DOHH2 (cell line): ENCODE measurements at regions not wholly inside any gene's neighbourhood (a gene's known extent, or its start where the extent isn't known, plus 50 kb on each side); places are given as distances from the start of the nearest gene placed in this dataset.

Source experiments
- H3F3A ChIP-seq: fragments of 200-600 bp; sonication (generic), shearing (Covaris generic); 2 replicates; pipeline ENCODE4 v1.6.0; 2016; ENCODE audit warnings: antibody characterized with exemption, mild to moderate bottlenecking; ENCODE audit not compliant: control insufficient read depth, insufficient read depth
- H3K27ac ChIP-seq: fragments of 200-600 bp; sonication (generic); 2 replicates; pipeline ENCODE4 v1.5.1; 2014; ENCODE audit warnings: low read depth, mild to moderate bottlenecking, low read length, moderate library complexity
- H3K27me3 ChIP-seq: fragments of 200-600 bp; sonication (generic); 2 replicates; pipeline ENCODE4 v1.6.1; 2014; ENCODE audit warnings: mild to moderate bottlenecking, low read length, mixed read lengths; ENCODE audit not compliant: control insufficient read depth
- H3K36me3 ChIP-seq: fragments of 200-600 bp; sonication (generic); 2 replicates; pipeline ENCODE4 v1.6.1; 2014; ENCODE audit warnings: mild to moderate bottlenecking, low read length, moderate library complexity, mixed read lengths; ENCODE audit not compliant: control insufficient read depth
- H3K4me1 ChIP-seq: fragments of 200-600 bp; sonication (generic); 2 replicates; pipeline ENCODE4 v1.6.1; 2014; ENCODE audit warnings: mild to moderate bottlenecking, low read length, mixed read lengths; ENCODE audit not compliant: control insufficient read depth
- H3K4me2 ChIP-seq: fragments of 200-600 bp; sonication (generic); 2 replicates; pipeline ENCODE4 v1.6.0; 2014; ENCODE audit warnings: mild to moderate bottlenecking, low read length, moderate library complexity
- H3K4me3 ChIP-seq: fragments of 200-600 bp; sonication (generic); 2 replicates; pipeline ENCODE4 v1.5.1; 2014; ENCODE audit warnings: mild to moderate bottlenecking, low read length, mixed read lengths
- H3K79me2 ChIP-seq: fragments of 200-600 bp; sonication (generic); 2 replicates; pipeline ENCODE4 v1.6.1; 2014; ENCODE audit warnings: mild to moderate bottlenecking, low read length, mixed read lengths; ENCODE audit not compliant: control insufficient read depth
- H3K9me2 ChIP-seq: fragments of 200-600 bp; sonication (generic); replicated peaks from 2 replicates; pipeline ENCODE4 v1.6.1; 2014; ENCODE audit warnings: mild to moderate bottlenecking, low read length, mixed read lengths; ENCODE audit not compliant: control insufficient read depth
- H3K9me3 ChIP-seq: fragments of 200-600 bp; sonication (generic); 2 replicates; pipeline ENCODE4 v1.6.1; 2014; ENCODE audit warnings: antibody characterized with exemption, low read length, mixed read lengths; ENCODE audit not compliant: control insufficient read depth, insufficient read depth
- H4K20me1 ChIP-seq: fragments of 200-600 bp; sonication (generic); 2 replicates; pipeline ENCODE4 v1.6.0; 2014; ENCODE audit warnings: low read depth, mild to moderate bottlenecking, antibody characterized with exemption, low read length, moderate library complexity; ENCODE audit not compliant: control insufficient read depth, insufficient read depth
- CTCF ChIP-seq: fragments of 200-600 bp; sonication (generic); IDR thresholded peaks from one replicate; pipeline ENCODE4 v1.5.1; 2014; ENCODE audit warnings: antibody characterized with exemption, mild to moderate bottlenecking, low read depth, low read length; ENCODE audit not compliant: poor library complexity, severe bottlenecking
- EZH2phosphoT487 ChIP-seq: fragments of 200-600 bp; sonication (generic); IDR thresholded peaks from 2 replicates; pipeline ENCODE4 v1.6.1; 2017; ENCODE audit warnings: borderline replicate concordance, mild to moderate bottlenecking, antibody characterized with exemption, low read length, moderate library complexity, mixed read lengths

- H3K27me3 ChIP-seq, result peaks cover 3% of the 10 kb centered on the region; the same call in 1 of the 2 replicates
- H3K9me2 ChIP-seq, result no peaks in the 10 kb centered on the region
- H3K36me3 ChIP-seq, result no peaks in the 10 kb centered on the region
- TF ChIP-seq CTCF, result no peak
- no peaks in the 10 kb centered on the region for H3K79me2 ChIP-seq
- no peak overlapping the region for H3K4me3 ChIP-seq
- H3K27ac ChIP-seq, result no peak overlapping the region
- no peak overlapping the region for H3K4me2 ChIP-seq
- H3F3A ChIP-seq, result no peaks in the 10 kb centered on the region
- H3K9me3 ChIP-seq, result peaks cover 11% of the 10 kb centered on the region; the same call in 1 of the 2 replicates
- H4K20me1 ChIP-seq, result no peaks in the 10 kb centered on the region
- H3K4me1 ChIP-seq, result no peaks in the 10 kb centered on the region
These were observed 155.6 kb upstream of the GOLIM4 start for GRCh38 chr3:168251371-168251770.

- no peaks in the 10 kb centered on the region for H3F3A ChIP-seq
- no peaks in the 10 kb centered on the region for H3K9me2 ChIP-seq
- peaks cover 5% of the 10 kb centered on the region; the same call in 1 of the 2 replicates for H3K9me3 ChIP-seq
- no peaks in the 10 kb centered on the region for H4K20me1 ChIP-seq
- H3K4me3 ChIP-seq, result no peak overlapping the region
- no peaks in the 10 kb centered on the region for H3K79me2 ChIP-seq
- no peak overlapping the region for H3K27ac ChIP-seq
- TF ChIP-seq CTCF, result no peak
- TF ChIP-seq EZH2phosphoT487, result no peak
- H3K36me3 ChIP-seq, result no peaks in the 10 kb centered on the region
- H3K4me1 ChIP-seq, result no peaks in the 10 kb centered on the region
- no peak overlapping the region for H3K4me2 ChIP-seq
- peaks cover 3% of the 10 kb centered on the region; the same call in 1 of the 2 replicates for H3K27me3 ChIP-seq
These were observed 154.7 kb upstream of the GOLIM4 start for GRCh38 chr3:168250415-168250861.

GRCh38 chr3:168249550-168250414 lies 154.1 kb upstream of the GOLIM4 start:
- H3K36me3 ChIP-seq, result no peaks in the 10 kb centered on the region
- H3F3A ChIP-seq, result no peaks in the 10 kb centered on the region
- no peaks in the 10 kb centered on the region for H3K9me2 ChIP-seq
- H3K27ac ChIP-seq, result no peak overlapping the region
- H4K20me1 ChIP-seq, result no peaks in the 10 kb centered on the region
- H3K4me3 ChIP-seq, result no peak overlapping the region
- H3K9me3 ChIP-seq, result peaks cover 5% of the 10 kb centered on the region; the same call in 1 of the 2 replicates
- H3K79me2 ChIP-seq, result no peaks in the 10 kb centered on the region
- peaks cover 3% of the 10 kb centered on the region; the same call in 1 of the 2 replicates for H3K27me3 ChIP-seq
- no peaks in the 10 kb centered on the region for H3K4me1 ChIP-seq
- H3K4me2 ChIP-seq, result no peak overlapping the region
- TF ChIP-seq CTCF (no peak), EZH2phosphoT487 (no peak)
